HCT116 (cell line): ENCODE measurements at regions not wholly inside any gene's neighbourhood (a gene's known extent, or its start where the extent isn't known, plus 50 kb on each side); places are given as distances from the start of the nearest gene placed in this dataset.

Experiments used
- ATAC-seq: fragments of 200-7000 bp; cut with Tn5 transposase; 2 replicates; pipeline ENCODE4 v1.9.1; 2020; ENCODE audit warnings: mild to moderate bottlenecking, moderate library complexity
- BruUV-seq: library from RNA; stranded (reverse); fragments of 400-500 nt; replicated peaks from 2 replicates; lab custom pipeline; 2021; lab: Mats Ljungman, UMichigan
- CTCF ChIA-PET: fragments of 300-600 bp; sonication (Branson Sonifier 250); formaldehyde crosslinking; loops from one replicate; lab custom pipeline; 2021; ENCODE audit warnings: antibody characterized with exemption; lab: Charles Lee
- POLR2A ChIA-PET: fragments of 300-600, 350-600 bp; sonication (Branson Sonifier 250); formaldehyde crosslinking; loops from one replicate; lab custom pipeline; 2021; ENCODE audit warnings: antibody characterized with exemption; lab: Charles Lee
- RAD21 ChIA-PET, 2 experiments: fragments of 300-600 bp; sonication (Branson Sonifier 250); formaldehyde crosslinking; loops; one replicate each; lab custom pipeline; 2023; ENCODE audit warnings: low total read pairs in 2 of 2; ENCODE audit not compliant: uncharacterized antibody in 2 of 2, unreplicated experiment in 2 of 2, low non-redundant PET in 1 of 2; lab: Charles Lee
- DNase-seq: peaks from one replicate; pipeline ENCODE4 v3.0.0-alpha.2; 2010; ENCODE audit warnings: low read depth, low spot score
- H2AFZ ChIP-seq: fragments of 200-600 bp; shearing (Covaris generic), sonication (generic); 2 replicates; pipeline ENCODE4 v1.6.1; 2017; ENCODE audit warnings: low read depth, mixed run types, mixed read lengths, antibody characterized with exemption, low read length; ENCODE audit not compliant: poor library complexity, severe bottlenecking
- H3K27ac ChIP-seq: 2 replicates; pipeline ENCODE4 v1.5.1; 2012; ENCODE audit warnings: low read depth, low read length
- H3K27me3 ChIP-seq: fragments of 200-600 bp; sonication (generic); 2 replicates; pipeline ENCODE4 v1.6.1; 2016; ENCODE audit warnings: mixed run types, low read length, mixed read lengths; ENCODE audit not compliant: insufficient read depth
- H3K36me3 ChIP-seq, 2 experiments: fragments of 200-500 bp in 1 of 2; fragments of 200-600 bp in 1 of 2; sonication (Bioruptor generic) in 1 of 2; sonication (generic) in 1 of 2; 2 replicates each; pipeline versions ENCODE4 v1.5.1 to v1.6.1; 2014 to 2016; ENCODE audit warnings: low read length in 2 of 2, inconsistent platforms in 1 of 2, mixed read lengths in 1 of 2, mixed run types in 1 of 2; ENCODE audit not compliant: insufficient read depth in 2 of 2, control insufficient read depth in 1 of 2
- H3K4me1 ChIP-seq, 2 experiments: fragments of 200-600 bp in 1 of 2; sonication (generic) in 1 of 2; 2 replicates each; pipeline versions ENCODE4 v1.5.1 to v1.6.1; 2012 to 2017; ENCODE audit warnings: low read length in 2 of 2, inconsistent platforms in 1 of 2, mild to moderate bottlenecking in 1 of 2, mixed read lengths in 1 of 2, mixed run types in 1 of 2, moderate library complexity in 1 of 2; ENCODE audit not compliant: insufficient read depth in 2 of 2, control insufficient read depth in 1 of 2
- H3K4me2 ChIP-seq: fragments of 200-600 bp; sonication (generic); 2 replicates; pipeline ENCODE4 v1.6.1; 2017; ENCODE audit warnings: mixed run types, low read length, mixed read lengths
- H3K4me3 ChIP-seq, 2 experiments: fragments of 200-600 bp in 1 of 2; sonication (generic) in 1 of 2; replicated peaks in 1 of 2; 2 replicates each; pipeline ENCODE4 v1.5.1; 2011 to 2016; ENCODE audit warnings: low read length in 2 of 2, control low read depth in 1 of 2, low read depth in 1 of 2, mild to moderate bottlenecking in 1 of 2, mixed read lengths in 1 of 2, mixed run types in 1 of 2
- H3K79me2 ChIP-seq: fragments of 200-600 bp; sonication (generic); 2 replicates; pipeline ENCODE4 v1.6.1; 2017; ENCODE audit warnings: mild to moderate bottlenecking, mixed run types, low read length, moderate library complexity, mixed read lengths; ENCODE audit not compliant: insufficient read depth
- H3K9ac ChIP-seq: fragments of 200-600 bp; sonication (generic); 2 replicates; pipeline ENCODE4 v1.6.1; 2016; ENCODE audit warnings: low read length, mixed read lengths
- H3K9me2 ChIP-seq: fragments of 200-600 bp; sonication (generic), shearing (Covaris generic); 2 replicates; pipeline ENCODE4 v1.6.1; 2017; ENCODE audit warnings: mixed run types, mild to moderate bottlenecking, moderate library complexity; ENCODE audit not compliant: insufficient read depth
- H3K9me3 ChIP-seq, 2 experiments: fragments of 200-500 bp in 1 of 2; fragments of 200-600 bp in 1 of 2; sonication (Bioruptor generic) in 1 of 2; sonication (generic) in 1 of 2; 2 replicates each; pipeline ENCODE4 v1.6.1; 2014 to 2017; ENCODE audit warnings: low read length in 2 of 2, mixed read lengths in 2 of 2, inconsistent platforms in 1 of 2, low read depth in 1 of 2, mild to moderate bottlenecking in 1 of 2, mixed run types in 1 of 2, moderate library complexity in 1 of 2; ENCODE audit not compliant: control insufficient read depth in 1 of 2, insufficient read depth in 1 of 2
- H4K20me1 ChIP-seq: fragments of 200-600 bp; sonication (generic), shearing (Covaris generic); 2 replicates; pipeline ENCODE4 v1.6.1; 2017; ENCODE audit warnings: mixed run types, mild to moderate bottlenecking, moderate library complexity; ENCODE audit not compliant: insufficient read depth
- EGR1 ChIP-seq: IDR thresholded peaks from 2 replicates; pipeline ENCODE4 v1.6.1; 2012; ENCODE audit warnings: low read depth
- ELF1 ChIP-seq: IDR thresholded peaks from 2 replicates; pipeline ENCODE4 v1.6.1; 2012; ENCODE audit warnings: low read depth, borderline replicate concordance
- EZH2phosphoT487 ChIP-seq: fragments of 200-600 bp; IDR thresholded peaks from 2 replicates; pipeline ENCODE4 v1.6.1; 2018; ENCODE audit warnings: antibody characterized with exemption, borderline replicate concordance
- FOSL1 ChIP-seq: IDR thresholded peaks from 2 replicates; pipeline ENCODE4 v1.6.1; 2012; ENCODE audit warnings: low read depth
- POLR2A ChIP-seq: IDR thresholded peaks from 2 replicates; pipeline ENCODE4 v1.7.0; 2011; ENCODE audit warnings: borderline replicate concordance; ENCODE audit not compliant: insufficient read depth, insufficient read length; ENCODE audit errors: extremely low read depth
- POLR2AphosphoS5 ChIP-seq: IDR thresholded peaks from 2 replicates; pipeline ENCODE4 v1.6.1; 2011; ENCODE audit warnings: mild to moderate bottlenecking, low read depth, low read length, moderate library complexity
- RAD21 ChIP-seq: IDR thresholded peaks from 2 replicates; pipeline ENCODE4 v1.6.1; 2012; ENCODE audit warnings: low read depth, mild to moderate bottlenecking
- SP1 ChIP-seq: IDR thresholded peaks from 2 replicates; pipeline ENCODE4 v1.6.1; 2012; ENCODE audit warnings: low read depth
- SRF ChIP-seq: IDR thresholded peaks from 2 replicates; pipeline ENCODE4 v1.6.1; 2012; ENCODE audit warnings: low read depth
- YY1 ChIP-seq: IDR thresholded peaks from 2 replicates; pipeline ENCODE4 v1.6.1; 2011; ENCODE audit warnings: low read length, low read depth, moderate library complexity, mild to moderate bottlenecking; ENCODE audit not compliant: insufficient replicate concordance; ENCODE audit errors: extremely low read depth
- intact Hi-C: fragments of 100-400 bp; cut with micrococcal nuclease; formaldehyde crosslinking; loops from 2 replicates; pipeline ENCODE4 v1.10.0; 2022
- TF ChIP-seq, protein P1 (sequence below), 3 experiments: fragments of 200-600 bp in 1 of 3; sonication (generic) in 1 of 3; IDR thresholded peaks in 2 of 3; conservative IDR thresholded peaks in 1 of 3; 2 replicates each; pipeline ENCODE4 v1.5.1; 2012 to 2017; ENCODE audit warnings: low read depth in 2 of 3, low read length in 2 of 3, antibody characterized with exemption in 1 of 3, borderline replicate concordance in 1 of 3, control low read depth in 1 of 3, mild to moderate bottlenecking in 1 of 3, mixed read lengths in 1 of 3, mixed run types in 1 of 3, moderate library complexity in 1 of 3; ENCODE audit not compliant: insufficient read depth in 1 of 3
- TF ChIP-seq, protein P2 (sequence below): IDR thresholded peaks from 2 replicates; pipeline ENCODE4 v1.6.1; 2012
- TF ChIP-seq, protein P3 (sequence below): IDR thresholded peaks from 2 replicates; pipeline ENCODE4 v1.6.1; 2011; ENCODE audit warnings: mild to moderate bottlenecking, low read length, moderate library complexity; ENCODE audit not compliant: insufficient replicate concordance; ENCODE audit errors: extremely low read depth

DNA sequence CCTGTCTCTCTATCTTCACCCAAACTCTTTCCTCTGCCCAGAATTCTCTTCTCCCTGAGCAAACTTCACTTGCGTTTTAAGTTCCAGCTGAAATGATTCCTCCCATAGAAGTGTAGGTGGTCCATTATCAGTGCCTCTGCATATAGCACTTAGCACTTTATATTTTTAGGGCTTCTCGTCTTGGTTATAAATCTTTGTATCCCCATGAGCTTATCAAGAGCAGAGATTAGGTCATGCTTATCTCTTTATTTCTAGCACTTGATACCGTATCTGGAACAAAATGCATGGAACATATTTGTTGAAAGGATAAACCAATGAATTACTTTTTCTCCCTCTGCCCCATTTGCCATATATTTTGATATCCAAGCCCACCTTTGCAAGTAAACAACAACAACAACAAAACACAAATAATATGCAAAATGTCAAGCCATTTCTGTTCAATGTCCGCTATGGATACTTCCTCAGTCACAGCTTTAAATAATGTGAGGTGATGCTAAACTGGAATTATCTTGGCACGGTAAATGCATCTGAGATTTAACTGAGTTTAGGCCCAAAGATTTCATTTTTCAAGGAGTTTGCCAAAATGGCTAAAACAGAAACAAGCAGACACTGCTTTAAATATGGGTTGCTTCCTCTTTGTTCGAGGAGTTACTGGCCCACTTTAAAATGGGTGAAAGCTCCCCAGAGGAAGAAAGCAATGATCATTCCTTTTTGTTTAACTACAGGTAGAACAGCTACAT, 106.2 kb upstream of the STMND1 start:
- H3K9me3 ChIP-seq: no peaks in the 10 kb centered on the region
- H3K27ac ChIP-seq: no peak overlapping the region
- H3K27me3 ChIP-seq: no peaks in the 10 kb centered on the region
- POLR2A ChIA-PET: no interaction called here
- BruUV-seq: no TSS peak
- no peaks in the 10 kb centered on the region for H3K79me2 ChIP-seq
- no peak overlapping the region for H2AFZ ChIP-seq
- DNase-seq (no peak), ATAC-seq (no peak)
- H3K4me3 ChIP-seq: no peak overlapping the region
- no peaks in the 10 kb centered on the region for H3K4me1 ChIP-seq
- H3K9me2 ChIP-seq: no peaks in the 10 kb centered on the region
- no peak overlapping the region for H3K9ac ChIP-seq
- intact Hi-C loops: no loop called here
- no peaks in the 10 kb centered on the region for H3K36me3 ChIP-seq
- no peaks in the 10 kb centered on the region for H4K20me1 ChIP-seq
- TF ChIP-seq, protein P1, sequence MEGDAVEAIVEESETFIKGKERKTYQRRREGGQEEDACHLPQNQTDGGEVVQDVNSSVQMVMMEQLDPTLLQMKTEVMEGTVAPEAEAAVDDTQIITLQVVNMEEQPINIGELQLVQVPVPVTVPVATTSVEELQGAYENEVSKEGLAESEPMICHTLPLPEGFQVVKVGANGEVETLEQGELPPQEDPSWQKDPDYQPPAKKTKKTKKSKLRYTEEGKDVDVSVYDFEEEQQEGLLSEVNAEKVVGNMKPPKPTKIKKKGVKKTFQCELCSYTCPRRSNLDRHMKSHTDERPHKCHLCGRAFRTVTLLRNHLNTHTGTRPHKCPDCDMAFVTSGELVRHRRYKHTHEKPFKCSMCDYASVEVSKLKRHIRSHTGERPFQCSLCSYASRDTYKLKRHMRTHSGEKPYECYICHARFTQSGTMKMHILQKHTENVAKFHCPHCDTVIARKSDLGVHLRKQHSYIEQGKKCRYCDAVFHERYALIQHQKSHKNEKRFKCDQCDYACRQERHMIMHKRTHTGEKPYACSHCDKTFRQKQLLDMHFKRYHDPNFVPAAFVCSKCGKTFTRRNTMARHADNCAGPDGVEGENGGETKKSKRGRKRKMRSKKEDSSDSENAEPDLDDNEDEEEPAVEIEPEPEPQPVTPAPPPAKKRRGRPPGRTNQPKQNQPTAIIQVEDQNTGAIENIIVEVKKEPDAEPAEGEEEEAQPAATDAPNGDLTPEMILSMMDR (IDR thresholded peaks at IDR 0.05 in 2 of 3, conservative IDR thresholded peaks at IDR 0.05 in 1 of 3; ENCODE audit: borderline replicate concordance in 1 of 3, insufficient read depth in 1 of 3, low read depth in 2 of 3, low read length in 2 of 3): no peak
- TF ChIP-seq SP1 (no peak), EZH2phosphoT487 (no peak), POLR2A (no peak), POLR2AphosphoS5 (no peak), YY1 (no peak), FOSL1 (no peak), RAD21 (no peak), EGR1 (no peak), SRF (no peak), ELF1 (no peak)
- TF ChIP-seq, protein P2, sequence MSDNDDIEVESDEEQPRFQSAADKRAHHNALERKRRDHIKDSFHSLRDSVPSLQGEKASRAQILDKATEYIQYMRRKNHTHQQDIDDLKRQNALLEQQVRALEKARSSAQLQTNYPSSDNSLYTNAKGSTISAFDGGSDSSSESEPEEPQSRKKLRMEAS: no peak
- TF ChIP-seq, protein P3, sequence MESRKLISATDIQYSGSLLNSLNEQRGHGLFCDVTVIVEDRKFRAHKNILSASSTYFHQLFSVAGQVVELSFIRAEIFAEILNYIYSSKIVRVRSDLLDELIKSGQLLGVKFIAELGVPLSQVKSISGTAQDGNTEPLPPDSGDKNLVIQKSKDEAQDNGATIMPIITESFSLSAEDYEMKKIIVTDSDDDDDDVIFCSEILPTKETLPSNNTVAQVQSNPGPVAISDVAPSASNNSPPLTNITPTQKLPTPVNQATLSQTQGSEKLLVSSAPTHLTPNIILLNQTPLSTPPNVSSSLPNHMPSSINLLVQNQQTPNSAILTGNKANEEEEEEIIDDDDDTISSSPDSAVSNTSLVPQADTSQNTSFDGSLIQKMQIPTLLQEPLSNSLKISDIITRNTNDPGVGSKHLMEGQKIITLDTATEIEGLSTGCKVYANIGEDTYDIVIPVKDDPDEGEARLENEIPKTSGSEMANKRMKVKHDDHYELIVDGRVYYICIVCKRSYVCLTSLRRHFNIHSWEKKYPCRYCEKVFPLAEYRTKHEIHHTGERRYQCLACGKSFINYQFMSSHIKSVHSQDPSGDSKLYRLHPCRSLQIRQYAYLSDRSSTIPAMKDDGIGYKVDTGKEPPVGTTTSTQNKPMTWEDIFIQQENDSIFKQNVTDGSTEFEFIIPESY: no peak
- CTCF ChIA-PET: no interaction called here
- no peak overlapping the region for H3K4me2 ChIP-seq
- RAD21 ChIA-PET: interaction anchor here in 1 of 2 experiments (0.7 kb wide), 1 partner anchor 122 kb away, joined by 4 read pairs; no protein-coding TSS in a partner anchor
